Neuronal stem cell (in vitro differentiated cells): ENCODE measurements at regions not wholly inside any gene's neighbourhood (a gene's known extent, or its start where the extent isn't known, plus 50 kb on each side); places are given as distances from the start of the nearest gene placed in this dataset.

Experiments
- DNase-seq: peaks from one replicate; pipeline ENCODE4 v3.0.0-alpha.2; 2013; ENCODE audit warnings: low spot score
- H2AFZ ChIP-seq: one replicate; pipeline ENCODE4 v1.6.1; 2013; ENCODE audit warnings: mild to moderate bottlenecking, low read length, inconsistent platforms
- H2AK5ac ChIP-seq: 2 replicates; pipeline ENCODE4 v1.6.1; 2013; ENCODE audit warnings: low read depth, mild to moderate bottlenecking, inconsistent platforms, low read length, moderate library complexity, mixed read lengths
- H2BK120ac ChIP-seq: 2 replicates; pipeline ENCODE4 v1.6.1; 2013; ENCODE audit warnings: low read depth, mild to moderate bottlenecking, inconsistent platforms, low read length, moderate library complexity, mixed read lengths
- H2BK12ac ChIP-seq: one replicate; pipeline ENCODE4 v1.6.1; 2013; ENCODE audit warnings: low read length, inconsistent platforms
- H2BK15ac ChIP-seq: 2 replicates; pipeline ENCODE4 v1.6.1; 2013; ENCODE audit warnings: mild to moderate bottlenecking, low read length, inconsistent platforms, mixed read lengths
- H2BK5ac ChIP-seq: one replicate; pipeline ENCODE4 v1.6.1; 2013; ENCODE audit warnings: inconsistent platforms, mild to moderate bottlenecking, low read length, moderate library complexity
- H3K14ac ChIP-seq: one replicate; pipeline ENCODE4 v1.6.1; 2013; ENCODE audit warnings: low read length, inconsistent platforms
- H3K18ac ChIP-seq: 2 replicates; pipeline ENCODE4 v1.6.1; 2013; ENCODE audit warnings: low read length, inconsistent platforms
- H3K23ac ChIP-seq: 2 replicates; pipeline ENCODE4 v1.6.1; 2013; ENCODE audit warnings: low read depth, mild to moderate bottlenecking, mixed read lengths, low read length, inconsistent platforms; ENCODE audit not compliant: poor library complexity
- H3K27ac ChIP-seq: replicated peaks from 3 replicates; pipeline ENCODE4 v1.5.1; 2013; ENCODE audit warnings: low read length, inconsistent platforms
- H3K27me3 ChIP-seq, 3 experiments: 2 replicates each; pipeline ENCODE4 v1.6.1; 2013; ENCODE audit warnings: low read length in 3 of 3, mild to moderate bottlenecking in 2 of 3, inconsistent platforms in 1 of 3, low read depth in 1 of 3, mixed read lengths in 1 of 3, moderate library complexity in 1 of 3; ENCODE audit not compliant: control insufficient read depth in 3 of 3, insufficient read depth in 3 of 3
- H3K36me3 ChIP-seq, 2 donors: replicated peaks in 1 of 2; 2 replicates each; pipeline ENCODE4 v1.6.1; 2013; ENCODE audit warnings: low read length in 2 of 2; ENCODE audit not compliant: control insufficient read depth in 2 of 2, insufficient read depth in 2 of 2
- H3K4ac ChIP-seq: 2 replicates; pipeline ENCODE4 v1.6.1; 2013; ENCODE audit warnings: inconsistent platforms, mild to moderate bottlenecking, low read length, moderate library complexity
- H3K4me1 ChIP-seq, 2 donors: 1 replicate in 1 of 2; 2 replicates in 1 of 2; pipeline ENCODE4 v1.6.1; 2013; ENCODE audit warnings: low read length in 2 of 2, low read depth in 1 of 2; ENCODE audit not compliant: control insufficient read depth in 2 of 2, insufficient read depth in 1 of 2
- H3K4me2 ChIP-seq: one replicate; pipeline ENCODE4 v1.6.1; 2013; ENCODE audit warnings: mild to moderate bottlenecking, low read length, inconsistent platforms; ENCODE audit not compliant: insufficient read depth, poor library complexity, severe bottlenecking
- H3K4me3 ChIP-seq, 2 donors: 2 replicates each; pipeline ENCODE4 v1.5.1; 2013; ENCODE audit warnings: low read length in 2 of 2, mild to moderate bottlenecking in 2 of 2, inconsistent platforms in 1 of 2, moderate library complexity in 1 of 2
- H3K79me1 ChIP-seq: one replicate; pipeline ENCODE4 v1.6.1; 2013; ENCODE audit warnings: low read depth, mild to moderate bottlenecking, inconsistent platforms, low read length, moderate library complexity
- H3K9ac ChIP-seq: one replicate; pipeline ENCODE4 v1.6.1; 2013; ENCODE audit warnings: mild to moderate bottlenecking, low read depth, low read length, inconsistent platforms; ENCODE audit not compliant: poor library complexity
- H3K9me3 ChIP-seq, 2 donors: replicated peaks in 1 of 2; 2 replicates each; pipeline versions ENCODE3 to v1.6.1; 2013; ENCODE audit warnings: low read length in 2 of 2, mild to moderate bottlenecking in 2 of 2, inconsistent platforms in 1 of 2, low read depth in 1 of 2, mixed read lengths in 1 of 2, moderate library complexity in 1 of 2; ENCODE audit not compliant: control insufficient read depth in 2 of 2, insufficient read depth in 1 of 2
- H4K8ac ChIP-seq: one replicate; pipeline ENCODE4 v1.6.1; 2013; ENCODE audit warnings: low read depth, mild to moderate bottlenecking, inconsistent platforms, low read length, moderate library complexity
- H4K91ac ChIP-seq: one replicate; pipeline ENCODE4 v1.6.1; 2013; ENCODE audit warnings: low read length, low read depth, mild to moderate bottlenecking, inconsistent platforms; ENCODE audit not compliant: poor library complexity
- WGBS, 2 donors: extraction: QIAGEN DNeasy Blood & Tissue Kit; methylation state at CpG; one replicate each; pipeline ENCODE4 v1.1.7; 2013; ENCODE audit warnings: missing lambda C conversion rate in 2 of 2, mixed read lengths in 1 of 2; ENCODE audit not compliant: insufficient read length in 2 of 2, insufficient replicate concordance in 1 of 2; ENCODE audit errors: extremely low coverage in 2 of 2; 5-methylcytosine and 5-hydroxymethylcytosine counted together

- Histone ChIP-seq H3K4me2 (no peak overlapping the region), H3K27me3 (no peaks in the 10 kb centered on the region), H3K9ac (no peak overlapping the region), H2BK120ac (no peak overlapping the region), H2AFZ (no peak overlapping the region), H3K23ac (no peak overlapping the region), H3K18ac (no peak overlapping the region), H3K27ac (no peak overlapping the region), H2BK5ac (no peak overlapping the region), H4K8ac (no peak overlapping the region), H3K4me1 (peaks cover 0 to 9% of the 10 kb centered on the region in 2 donors), H3K14ac (no peak overlapping the region), H2BK15ac (no peak overlapping the region), H3K4me3 (no peak overlapping the region), H2BK12ac (no peak overlapping the region), H3K4ac (no peak overlapping the region), H3K9me3 (no peaks in the 10 kb centered on the region), H2AK5ac (no peak overlapping the region), H3K36me3 (no peaks in the 10 kb centered on the region), H3K79me1 (no peaks in the 10 kb centered on the region), H4K91ac (no peak overlapping the region)
- DNase-seq, result no peak
- no CpG with 5 or more reads among the region's 5 CpGs for WGBS, 2 donors
These were observed 2352.3 kb downstream of the PCDH7 start for GRCh38 chr4:33072298-33073089.

GRCh38 chr4:33073811-33074210 is 2353.6 kb downstream of the PCDH7 start:
- H3K36me3 ChIP-seq, result no peaks in the 10 kb centered on the region
- no peak overlapping the region for H3K27ac ChIP-seq
- H3K9ac ChIP-seq, result no peak overlapping the region
- H3K4me2 ChIP-seq, result no peak overlapping the region
- H2BK12ac ChIP-seq, result no peak overlapping the region
- H3K4me3 ChIP-seq, result no peak overlapping the region
- H3K18ac ChIP-seq, result no peak overlapping the region
- no peak overlapping the region for H4K8ac ChIP-seq
- H3K27me3 ChIP-seq, result no peaks in the 10 kb centered on the region
- H3K79me1 ChIP-seq, result no peaks in the 10 kb centered on the region
- H2BK5ac ChIP-seq, result no peak overlapping the region
- no peak overlapping the region for H2BK120ac ChIP-seq
- H3K4me1 ChIP-seq, result peaks cover 0 to 9% of the 10 kb centered on the region in 2 donors
- WGBS, 2 donors, result no CpG with 5 or more reads among the region's 1 CpG
- no peaks in the 10 kb centered on the region for H3K9me3 ChIP-seq
- H3K23ac ChIP-seq, result no peak overlapping the region
- no peak overlapping the region for H2AK5ac ChIP-seq
- H4K91ac ChIP-seq, result no peak overlapping the region
- H2BK15ac ChIP-seq, result no peak overlapping the region
- H2AFZ ChIP-seq, result no peak overlapping the region
- H3K4ac ChIP-seq, result no peak overlapping the region
- no peak overlapping the region for H3K14ac ChIP-seq
- peak; percentile 37 for DNase-seq

GRCh38 chr4:33078145-33078544 is 2358.0 kb downstream of the PCDH7 start:
- H3K4ac ChIP-seq, result no peak overlapping the region
- no peak overlapping the region for H3K14ac ChIP-seq
- no peaks in the 10 kb centered on the region for H3K36me3 ChIP-seq
- no peak overlapping the region for H3K23ac ChIP-seq
- H3K27me3 ChIP-seq, result no peaks in the 10 kb centered on the region
- no peak overlapping the region for H2AK5ac ChIP-seq
- no peaks in the 10 kb centered on the region for H3K9me3 ChIP-seq
- DNase-seq, result no peak
- no peak overlapping the region for H3K4me3 ChIP-seq
- H3K27ac ChIP-seq, result no peak overlapping the region
- peaks cover 3 to 12% of the 10 kb centered on the region in 2 donors for H3K4me1 ChIP-seq
- no CpG with 5 or more reads among the region's 2 CpGs for WGBS, 2 donors
- H2BK120ac ChIP-seq, result no peak overlapping the region
- no peak overlapping the region for H3K18ac ChIP-seq
- H3K4me2 ChIP-seq, result no peak overlapping the region
- H4K8ac ChIP-seq, result no peak overlapping the region
- H4K91ac ChIP-seq, result no peak overlapping the region
- no peak overlapping the region for H2BK15ac ChIP-seq
- H2AFZ ChIP-seq, result no peak overlapping the region
- H3K9ac ChIP-seq, result no peak overlapping the region
- no peak overlapping the region for H2BK5ac ChIP-seq
- no peaks in the 10 kb centered on the region for H3K79me1 ChIP-seq
- H2BK12ac ChIP-seq, result no peak overlapping the region

- Histone ChIP-seq H3K27ac (no peak overlapping the region), H2BK120ac (no peak overlapping the region), H3K36me3 (no peaks in the 10 kb centered on the region), H3K4me1 (peaks cover 3 to 4% of the 10 kb centered on the region in 2 donors), H3K4me3 (no peak overlapping the region), H3K23ac (no peak overlapping the region), H2AFZ (no peak overlapping the region), H2BK5ac (no peak overlapping the region), H3K4me2 (no peak overlapping the region), H4K91ac (no peak overlapping the region), H2BK12ac (no peak overlapping the region), H3K79me1 (no peaks in the 10 kb centered on the region), H2AK5ac (no peak overlapping the region), H3K9me3 (no peaks in the 10 kb centered on the region), H3K9ac (no peak overlapping the region), H3K18ac (no peak overlapping the region), H3K14ac (no peak overlapping the region), H2BK15ac (no peak overlapping the region), H3K4ac (no peak overlapping the region), H3K27me3 (no peaks in the 10 kb centered on the region), H4K8ac (no peak overlapping the region)
- DNase-seq, result no peak
- no CpG with 5 or more reads among the region's 2 CpGs for WGBS, 2 donors
These were observed 2360.1 kb downstream of the PCDH7 start for GRCh38 chr4:33080275-33080674.
